Body of pancreas (tissue), 4 donors: ENCODE measurements at regions not wholly inside any gene's neighbourhood (a gene's known extent, or its start where the extent isn't known, plus 50 kb on each side); places are given as distances from the start of the nearest gene placed in this dataset.

Experiments used
- POLR2A ChIP-seq, 3 donors: fragments of 450-650 bp; IDR thresholded peaks; one replicate each; pipeline ENCODE4 v1.6.1; 2016; ENCODE audit warnings: antibody characterized with exemption in 3 of 3, mild to moderate bottlenecking in 2 of 3
- TF ChIP-seq, protein P1 (sequence below), 7 experiments: fragments of 450-650 bp in 4 of 7; fragments of 200-600 bp in 3 of 7; sonication (generic) in 3 of 7; IDR thresholded peaks; one replicate each; pipeline ENCODE4 v1.5.1; 2016 to 2019; ENCODE audit warnings: antibody characterized with exemption in 7 of 7

GRCh38 chr13:90706631-90707030 is 640.9 kb upstream of the MIR17HG start:
- no peak for TF ChIP-seq POLR2A (IDR thresholded peaks at IDR 0.05)
- TF ChIP-seq, protein P1, sequence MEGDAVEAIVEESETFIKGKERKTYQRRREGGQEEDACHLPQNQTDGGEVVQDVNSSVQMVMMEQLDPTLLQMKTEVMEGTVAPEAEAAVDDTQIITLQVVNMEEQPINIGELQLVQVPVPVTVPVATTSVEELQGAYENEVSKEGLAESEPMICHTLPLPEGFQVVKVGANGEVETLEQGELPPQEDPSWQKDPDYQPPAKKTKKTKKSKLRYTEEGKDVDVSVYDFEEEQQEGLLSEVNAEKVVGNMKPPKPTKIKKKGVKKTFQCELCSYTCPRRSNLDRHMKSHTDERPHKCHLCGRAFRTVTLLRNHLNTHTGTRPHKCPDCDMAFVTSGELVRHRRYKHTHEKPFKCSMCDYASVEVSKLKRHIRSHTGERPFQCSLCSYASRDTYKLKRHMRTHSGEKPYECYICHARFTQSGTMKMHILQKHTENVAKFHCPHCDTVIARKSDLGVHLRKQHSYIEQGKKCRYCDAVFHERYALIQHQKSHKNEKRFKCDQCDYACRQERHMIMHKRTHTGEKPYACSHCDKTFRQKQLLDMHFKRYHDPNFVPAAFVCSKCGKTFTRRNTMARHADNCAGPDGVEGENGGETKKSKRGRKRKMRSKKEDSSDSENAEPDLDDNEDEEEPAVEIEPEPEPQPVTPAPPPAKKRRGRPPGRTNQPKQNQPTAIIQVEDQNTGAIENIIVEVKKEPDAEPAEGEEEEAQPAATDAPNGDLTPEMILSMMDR (IDR thresholded peaks at IDR 0.05) = no peak
